ENCODE measurements at regions not wholly inside any gene's neighbourhood (a gene's known extent, or its start where the extent isn't known, plus 50 kb on each side); places are given as distances from the start of the nearest gene placed in this dataset.

GRCh38 chr1:184903111-184903692 lies 71.1 kb downstream of the NIBAN1 start:
- no peak for TF ChIP-seq PATZ1 (CRISPR knock-in tag; IDR thresholded peaks at IDR 0.05; ENCODE audit: borderline replicate concordance)
- TF ChIP-seq CREB5 (CRISPR knock-in tag; IDR thresholded peaks at IDR 0.05; ENCODE audit: low read depth) = no peak
- TF ChIP-seq ZFP3 (CRISPR knock-in tag; IDR thresholded peaks at IDR 0.05) = no peak
- TF ChIP-seq CSRNP3 (CRISPR knock-in tag; IDR thresholded peaks at IDR 0.05) = no peak
- no peak for TF ChIP-seq ZFP30 (CRISPR knock-in tag; IDR thresholded peaks at IDR 0.05)
- TF ChIP-seq BACH2 (CRISPR knock-in tag; IDR thresholded peaks at IDR 0.05; ENCODE audit: borderline replicate concordance) = no peak

Data from SK-N-SH treated with all-trans-retinoic acid at 6 μM for 48 hours (cell line).